ENCODE measurements at regions not wholly inside any gene's neighbourhood (a gene's known extent, or its start where the extent isn't known, plus 50 kb on each side); places are given as distances from the start of the nearest gene placed in this dataset.

GRCh38 chr7:116382375-116382774 lies 117.2 kb upstream of the CAV2 start:
- H2AFZ ChIP-seq (ENCODE audit: low read depth, low read length), result no peak overlapping the region
- no peak for ATAC-seq
- in situ Hi-C loops (cut with MboI), result no loop called here
- DNase-seq (ENCODE audit: extremely low read depth in 1 of 4, low spot score in 3 of 4), result no peak
- no peaks in the 10 kb centered on the region for H3K4me1 ChIP-seq (replicated peaks in 1 of 2; ENCODE audit: control insufficient read depth in 2 of 2, insufficient read depth in 2 of 2, low read length in 2 of 2)
- intact Hi-C loops (cut with micrococcal nuclease), result no loop called here
- no peak overlapping the region for H3K27ac ChIP-seq (ENCODE audit: extremely low read depth, low read depth, low read length)
- 4% methylated on average over 1 of the region's 1 CpG for WGBS (ENCODE audit: insufficient coverage, low coverage, missing lambda C conversion rate)
- no peaks in the 10 kb centered on the region for H3K79me2 ChIP-seq (ENCODE audit: control insufficient read depth, insufficient read depth, low read length)
- H4K20me1 ChIP-seq (replicated peaks; ENCODE audit: control insufficient read depth, insufficient read depth, low read length), result no peaks in the 10 kb centered on the region
- H3K36me3 ChIP-seq (ENCODE audit: control insufficient read depth, insufficient read depth, low read length), result no peaks in the 10 kb centered on the region
- no peak for TF ChIP-seq NRF1 (conservative IDR thresholded peaks at IDR 0.05 in 1 of 2, IDR thresholded peaks at IDR 0.05 in 1 of 2)
- TF ChIP-seq LCOR (CRISPR knock-in tag; IDR thresholded peaks at IDR 0.05), result no peak
- no peak for TF ChIP-seq ATF6 (CRISPR knock-in tag; IDR thresholded peaks at IDR 0.05)
- TF ChIP-seq ZNF282 (CRISPR knock-in tag; IDR thresholded peaks at IDR 0.05), result no peak
- no peak for TF ChIP-seq ATF1 (CRISPR knock-in tag; IDR thresholded peaks at IDR 0.05)
- no peak for TF ChIP-seq ATF1 (tag; IDR thresholded peaks at IDR 0.05)
- TF ChIP-seq RB1 (IDR thresholded peaks at IDR 0.05; ENCODE audit: low read depth), result no peak
- TF ChIP-seq PHF21A (IDR thresholded peaks at IDR 0.05; ENCODE audit: borderline replicate concordance, low read depth), result no peak
- TF ChIP-seq SMARCE1 (IDR thresholded peaks at IDR 0.05), result no peak
- no peak for TF ChIP-seq RCOR1 (IDR thresholded peaks at IDR 0.05; ENCODE audit: borderline replicate concordance in 1 of 2, low read depth in 2 of 2, low read length in 2 of 2)
- TF ChIP-seq BACH1 (tag; IDR thresholded peaks at IDR 0.05), result no peak
- H3K27me3 ChIP-seq (ENCODE audit: control insufficient read depth in 2 of 2, insufficient read depth in 2 of 2, low read length in 2 of 2), result peaks cover 7 to 11% of the 10 kb centered on the region in 2 experiments; a peak in 3 of 5 replicates
- POLR2A ChIA-PET, result no interaction called here
- H3K9me1 ChIP-seq (ENCODE audit: control insufficient read depth, insufficient read depth, low read length), result no peaks in the 10 kb centered on the region
- no peak overlapping the region for H3K9ac ChIP-seq (ENCODE audit: insufficient read depth in 1 of 2, low read depth in 2 of 2, low read length in 2 of 2)
- no peaks in the 10 kb centered on the region for H3K9me3 ChIP-seq (replicated peaks; ENCODE audit: control insufficient read depth, insufficient read depth, low read depth, low read length)
- H3K4me2 ChIP-seq (ENCODE audit: insufficient read depth, low read length), result no peak overlapping the region
- no peak for FAIRE-seq
- CTCF ChIA-PET (ENCODE audit: low intra/inter-chr PET ratio), result no interaction called here
- no peak overlapping the region for H3K4me3 ChIP-seq
- no TSS peak for BruUV-seq (replicated peaks)

Data from K562 (cell line).